ENCODE measurements at regions not wholly inside any gene's neighbourhood (a gene's known extent, or its start where the extent isn't known, plus 50 kb on each side); places are given as distances from the start of the nearest gene placed in this dataset.

DNA sequence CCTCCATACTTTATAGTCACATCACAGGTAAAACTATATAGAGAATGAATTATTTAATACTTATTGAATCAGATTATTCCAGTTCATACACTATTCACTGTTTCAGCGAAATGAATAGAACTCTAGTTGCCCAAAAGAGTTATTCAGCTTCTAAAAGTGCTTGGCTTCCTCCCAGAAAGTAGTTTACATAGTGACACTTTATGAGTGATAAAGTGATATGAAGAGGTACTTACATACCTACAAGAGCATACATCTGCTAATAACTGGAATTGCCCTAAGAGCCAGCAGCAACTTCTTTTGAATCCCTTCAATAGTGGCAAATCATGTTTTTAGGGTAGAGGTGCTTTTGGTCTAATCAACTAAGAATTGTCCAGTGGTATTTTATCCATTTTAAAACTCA lies 635.1 kb upstream of the AGTR1 start:
- TF ChIP-seq, protein P1, sequence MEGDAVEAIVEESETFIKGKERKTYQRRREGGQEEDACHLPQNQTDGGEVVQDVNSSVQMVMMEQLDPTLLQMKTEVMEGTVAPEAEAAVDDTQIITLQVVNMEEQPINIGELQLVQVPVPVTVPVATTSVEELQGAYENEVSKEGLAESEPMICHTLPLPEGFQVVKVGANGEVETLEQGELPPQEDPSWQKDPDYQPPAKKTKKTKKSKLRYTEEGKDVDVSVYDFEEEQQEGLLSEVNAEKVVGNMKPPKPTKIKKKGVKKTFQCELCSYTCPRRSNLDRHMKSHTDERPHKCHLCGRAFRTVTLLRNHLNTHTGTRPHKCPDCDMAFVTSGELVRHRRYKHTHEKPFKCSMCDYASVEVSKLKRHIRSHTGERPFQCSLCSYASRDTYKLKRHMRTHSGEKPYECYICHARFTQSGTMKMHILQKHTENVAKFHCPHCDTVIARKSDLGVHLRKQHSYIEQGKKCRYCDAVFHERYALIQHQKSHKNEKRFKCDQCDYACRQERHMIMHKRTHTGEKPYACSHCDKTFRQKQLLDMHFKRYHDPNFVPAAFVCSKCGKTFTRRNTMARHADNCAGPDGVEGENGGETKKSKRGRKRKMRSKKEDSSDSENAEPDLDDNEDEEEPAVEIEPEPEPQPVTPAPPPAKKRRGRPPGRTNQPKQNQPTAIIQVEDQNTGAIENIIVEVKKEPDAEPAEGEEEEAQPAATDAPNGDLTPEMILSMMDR (IDR thresholded peaks at IDR 0.05; ENCODE audit: insufficient read depth, low read length, poor library complexity, severe bottlenecking), result no peak
- TF ChIP-seq EZH2phosphoT487 (conservative IDR thresholded peaks at IDR 0.05; ENCODE audit: low read length), result no peak
- no peaks in the 10 kb centered on the region for H3F3A ChIP-seq (ENCODE audit: insufficient read depth)
- no peak overlapping the region for H3K4me3 ChIP-seq (ENCODE audit: insufficient read depth, low read length, poor library complexity, severe bottlenecking)
- H3K27me3 ChIP-seq (ENCODE audit: low read length), result no peaks in the 10 kb centered on the region
- no peak overlapping the region for H3K27ac ChIP-seq (ENCODE audit: low read depth, low read length)
- no peaks in the 10 kb centered on the region for H3K79me2 ChIP-seq (ENCODE audit: insufficient read depth, low read length)
- H3K36me3 ChIP-seq (ENCODE audit: low read length), result no peaks in the 10 kb centered on the region
- no peak overlapping the region for H3K4me2 ChIP-seq (ENCODE audit: low read depth, low read length, poor library complexity, severe bottlenecking)
- no peaks in the 10 kb centered on the region for H4K20me1 ChIP-seq (ENCODE audit: low read depth, low read length)
- no peak overlapping the region for H3K9ac ChIP-seq (ENCODE audit: low read length)
- H2AFZ ChIP-seq (ENCODE audit: low read depth, low read length, severe bottlenecking), result no peak overlapping the region
- H3K9me2 ChIP-seq (replicated peaks; ENCODE audit: insufficient read depth, low read length), result no peaks in the 10 kb centered on the region
- H3K9me3 ChIP-seq (ENCODE audit: insufficient read depth, low read length), result no peaks in the 10 kb centered on the region

DNA sequence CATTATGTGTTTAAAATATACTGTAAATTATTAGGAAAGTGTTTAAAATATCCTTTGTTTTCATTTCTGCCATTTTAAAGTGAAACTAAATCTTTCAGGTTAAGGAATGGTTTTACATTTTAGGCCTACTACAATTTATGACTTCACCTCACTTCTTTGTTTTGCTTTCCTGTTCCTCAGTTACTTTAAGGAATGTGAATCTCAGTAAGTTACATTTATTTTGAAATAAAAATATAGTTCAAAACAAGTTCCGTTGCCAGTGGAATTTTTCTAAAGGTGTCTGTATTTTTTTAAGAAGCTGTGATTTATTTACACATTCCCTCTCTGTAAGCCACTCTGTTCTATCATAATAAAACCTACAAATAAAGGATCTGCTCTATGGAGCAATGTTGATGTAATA lies 630.9 kb upstream of the AGTR1 start:
- Histone ChIP-seq H3K27me3 (ENCODE audit: low read length) (no peaks in the 10 kb centered on the region), H3K9me3 (ENCODE audit: insufficient read depth, low read length) (no peaks in the 10 kb centered on the region), H2AFZ (ENCODE audit: low read depth, low read length, severe bottlenecking) (no peak overlapping the region), H3K4me3 (ENCODE audit: insufficient read depth, low read length, poor library complexity, severe bottlenecking) (no peak overlapping the region), H3F3A (ENCODE audit: insufficient read depth) (no peaks in the 10 kb centered on the region), H3K79me2 (ENCODE audit: insufficient read depth, low read length) (no peaks in the 10 kb centered on the region), H4K20me1 (ENCODE audit: low read depth, low read length) (no peaks in the 10 kb centered on the region), H3K9ac (ENCODE audit: low read length) (no peak overlapping the region), H3K27ac (ENCODE audit: low read depth, low read length) (no peak overlapping the region), H3K9me2 (replicated peaks; ENCODE audit: insufficient read depth, low read length) (no peaks in the 10 kb centered on the region), H3K36me3 (ENCODE audit: low read length) (no peaks in the 10 kb centered on the region), H3K4me2 (ENCODE audit: low read depth, low read length, poor library complexity, severe bottlenecking) (no peak overlapping the region)
- TF ChIP-seq, protein P1 (IDR thresholded peaks at IDR 0.05; ENCODE audit: insufficient read depth, low read length, poor library complexity, severe bottlenecking), result no peak
- no peak for TF ChIP-seq EZH2phosphoT487 (conservative IDR thresholded peaks at IDR 0.05; ENCODE audit: low read length)

DNA sequence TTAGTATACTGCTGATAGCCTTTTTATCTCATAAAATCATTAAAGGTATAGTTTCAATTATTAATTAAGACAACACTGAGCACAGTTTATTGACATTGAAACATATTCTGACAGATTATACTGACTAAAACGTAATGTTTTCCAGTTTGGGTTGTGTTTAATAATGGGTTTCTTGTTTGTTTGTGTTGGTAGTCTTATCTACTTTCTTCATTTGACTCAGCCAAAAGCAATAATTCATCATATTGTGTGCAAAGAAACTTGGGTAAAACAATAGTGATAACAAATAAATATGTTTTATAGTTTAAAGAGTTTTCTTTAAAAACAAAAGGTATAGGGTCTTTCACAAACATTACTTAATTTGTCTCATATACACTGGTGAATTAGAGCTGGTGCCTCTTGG lies 629.2 kb upstream of the AGTR1 start:
- Histone ChIP-seq H3K27ac (ENCODE audit: low read depth, low read length) (no peak overlapping the region), H3K4me3 (ENCODE audit: insufficient read depth, low read length, poor library complexity, severe bottlenecking) (no peak overlapping the region), H4K20me1 (ENCODE audit: low read depth, low read length) (no peaks in the 10 kb centered on the region), H2AFZ (ENCODE audit: low read depth, low read length, severe bottlenecking) (no peak overlapping the region), H3K79me2 (ENCODE audit: insufficient read depth, low read length) (no peaks in the 10 kb centered on the region), H3K36me3 (ENCODE audit: low read length) (no peaks in the 10 kb centered on the region), H3K27me3 (ENCODE audit: low read length) (no peaks in the 10 kb centered on the region), H3K9ac (ENCODE audit: low read length) (no peak overlapping the region), H3K9me2 (replicated peaks; ENCODE audit: insufficient read depth, low read length) (no peaks in the 10 kb centered on the region), H3K4me2 (ENCODE audit: low read depth, low read length, poor library complexity, severe bottlenecking) (no peak overlapping the region), H3F3A (ENCODE audit: insufficient read depth) (no peaks in the 10 kb centered on the region), H3K9me3 (ENCODE audit: insufficient read depth, low read length) (no peaks in the 10 kb centered on the region)
- no peak for TF ChIP-seq EZH2phosphoT487 (conservative IDR thresholded peaks at IDR 0.05; ENCODE audit: low read length)
- TF ChIP-seq, protein P1 (IDR thresholded peaks at IDR 0.05; ENCODE audit: insufficient read depth, low read length, poor library complexity, severe bottlenecking), result no peak

DNA sequence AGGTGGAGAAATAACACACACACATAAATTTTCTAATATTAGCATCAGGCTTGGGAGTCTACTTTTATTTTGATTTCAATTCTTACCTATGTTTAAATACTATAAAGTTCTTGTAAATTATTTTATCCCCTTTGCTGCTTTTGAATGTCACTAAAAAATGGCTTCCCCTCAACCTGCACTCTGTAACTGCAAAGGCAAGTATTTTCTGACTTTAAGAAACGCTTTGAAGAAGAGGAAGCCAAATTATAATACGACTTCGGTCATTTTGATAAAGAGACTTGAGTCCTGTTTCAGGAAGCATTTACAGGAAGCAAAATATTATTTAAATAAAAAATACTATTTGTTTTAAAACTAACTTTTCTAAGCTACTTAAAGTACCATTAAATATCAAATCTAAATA lies 627.7 kb upstream of the AGTR1 start:
- Histone ChIP-seq H3F3A (ENCODE audit: insufficient read depth) (no peaks in the 10 kb centered on the region), H2AFZ (ENCODE audit: low read depth, low read length, severe bottlenecking) (no peak overlapping the region), H3K9me2 (replicated peaks; ENCODE audit: insufficient read depth, low read length) (no peaks in the 10 kb centered on the region), H3K9me3 (ENCODE audit: insufficient read depth, low read length) (no peaks in the 10 kb centered on the region), H3K79me2 (ENCODE audit: insufficient read depth, low read length) (no peaks in the 10 kb centered on the region), H3K36me3 (ENCODE audit: low read length) (no peaks in the 10 kb centered on the region), H3K4me2 (ENCODE audit: low read depth, low read length, poor library complexity, severe bottlenecking) (no peak overlapping the region), H4K20me1 (ENCODE audit: low read depth, low read length) (no peaks in the 10 kb centered on the region), H3K27me3 (ENCODE audit: low read length) (no peaks in the 10 kb centered on the region), H3K27ac (ENCODE audit: low read depth, low read length) (no peak overlapping the region), H3K9ac (ENCODE audit: low read length) (no peak overlapping the region), H3K4me3 (ENCODE audit: insufficient read depth, low read length, poor library complexity, severe bottlenecking) (no peak overlapping the region)
- no peak for TF ChIP-seq EZH2phosphoT487 (conservative IDR thresholded peaks at IDR 0.05; ENCODE audit: low read length)
- TF ChIP-seq, protein P1 (IDR thresholded peaks at IDR 0.05; ENCODE audit: insufficient read depth, low read length, poor library complexity, severe bottlenecking), result no peak
